Hematopoietic multipotent progenitor cell treated with erythropoietin and hydrocortisone succinate and interleukin-3 and kit ligand, for 17 days (in vitro differentiated cells): ENCODE measurements at regions not wholly inside any gene's neighbourhood (a gene's known extent, or its start where the extent isn't known, plus 50 kb on each side); places are given as distances from the start of the nearest gene placed in this dataset.
"Not testable (repeated sequence)": the region's sequence is repeated elsewhere in the genome, so short reads cannot be mapped to it uniquely, and the experiment has no call there.

Experiments
- DNase-seq: peaks from one replicate; pipeline ENCODE4 v3.0.0-alpha.2; 2015; ENCODE audit warnings: low spot score

GRCh38 chr14:31911160-31911559 lies 165.9 kb upstream of the ARHGAP5 start:
- no peak for DNase-seq

- DNase-seq: no peak
Measured at GRCh38 chr14:31913370-31913769, 163.7 kb upstream of the ARHGAP5 start.

DNA sequence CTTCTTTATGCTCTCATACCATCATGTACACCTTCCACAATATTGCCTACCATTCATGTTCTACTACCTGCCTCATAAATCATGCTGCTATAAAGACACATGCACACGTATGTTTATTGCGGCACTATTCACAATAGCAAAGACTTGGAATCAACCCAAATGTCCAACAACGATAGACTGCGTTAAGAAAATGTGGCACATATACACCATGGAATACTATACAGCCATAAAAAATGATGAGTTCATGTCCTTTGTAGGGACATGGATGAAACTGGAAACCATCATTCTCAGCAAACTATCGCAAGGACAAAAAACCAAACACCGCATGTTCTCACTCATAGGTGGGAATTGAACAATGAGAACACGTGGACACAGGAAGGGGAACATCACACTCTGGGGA lies 158.8 kb upstream of the ARHGAP5 start:
- DNase-seq: not testable (repeated sequence)

DNA sequence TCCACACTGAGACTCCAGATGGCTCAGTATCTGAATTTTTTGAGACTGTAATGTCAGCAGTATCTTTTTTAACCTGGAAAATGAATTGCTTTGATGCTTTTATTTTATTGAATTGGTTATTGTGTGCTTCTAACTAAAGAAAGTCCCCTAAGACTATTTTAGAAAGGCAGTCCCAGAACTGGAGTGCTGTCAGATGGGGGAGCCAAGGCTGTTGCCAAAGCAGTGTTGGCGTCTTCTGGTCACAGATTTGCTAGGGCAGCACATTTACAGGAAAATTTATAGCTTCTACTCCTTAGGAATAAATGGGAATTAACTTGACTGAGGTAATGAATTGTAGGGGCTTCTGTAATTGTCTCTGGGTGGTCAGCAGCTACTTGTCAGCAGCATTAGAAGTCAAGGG lies 157.1 kb upstream of the ARHGAP5 start:
- no peak for DNase-seq

- no peak for DNase-seq
Measured at GRCh38 chr14:31920989-31921650, 156.0 kb upstream of the ARHGAP5 start.

- no peak for DNase-seq
Measured at GRCh38 chr14:31921721-31922120, 155.4 kb upstream of the ARHGAP5 start.

GRCh38 chr14:31926123-31926522 lies 151.0 kb upstream of the ARHGAP5 start:
- peak; percentile 16 for DNase-seq

GRCh38 chr14:31926652-31927347 lies 150.3 kb upstream of the ARHGAP5 start:
- DNase-seq: no peak

DNA sequence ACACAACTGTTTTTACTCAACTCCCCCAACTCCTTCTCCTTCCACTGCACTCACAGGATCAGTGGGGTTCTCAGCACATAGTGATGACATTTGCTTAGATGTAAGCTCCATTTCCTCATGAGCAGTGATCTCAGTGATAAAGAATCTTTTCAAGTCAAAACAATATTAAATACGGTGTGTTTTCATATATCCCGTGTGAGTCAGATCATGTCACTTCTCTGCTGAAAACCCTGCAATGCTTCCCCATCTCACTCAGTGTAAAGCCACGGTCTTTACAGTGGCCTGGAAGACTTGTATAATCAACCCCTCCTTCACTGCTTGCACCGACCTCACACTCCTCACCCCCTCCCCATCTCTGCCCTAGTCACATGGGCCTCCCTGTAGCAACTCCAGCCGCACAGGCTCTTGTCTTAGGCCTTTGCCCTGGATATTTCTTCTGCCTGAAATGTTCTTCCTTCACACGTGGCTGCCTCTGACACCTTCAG lies 149.7 kb upstream of the ARHGAP5 start:
- DNase-seq: no peak

DNA sequence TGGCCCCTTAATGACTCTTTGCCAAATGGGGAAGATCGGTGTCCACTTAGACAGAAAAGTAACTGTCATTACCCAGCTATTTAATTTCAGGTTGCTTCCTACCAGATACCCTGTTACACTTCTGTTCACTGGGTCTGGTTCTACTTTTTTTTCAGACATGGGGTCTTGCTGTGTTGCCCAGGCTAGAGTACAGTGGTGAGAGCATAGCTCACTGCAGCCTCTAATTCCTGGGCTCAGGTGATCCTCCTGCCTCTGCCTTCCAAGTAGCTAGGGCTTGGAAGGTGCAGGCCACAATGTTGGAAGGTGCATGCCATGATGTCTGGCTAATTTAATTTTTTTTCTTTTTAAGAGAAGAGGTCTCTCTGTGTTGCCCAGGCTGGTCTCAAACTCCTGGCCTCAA lies 147.0 kb upstream of the ARHGAP5 start:
- DNase-seq: no peak

DNA sequence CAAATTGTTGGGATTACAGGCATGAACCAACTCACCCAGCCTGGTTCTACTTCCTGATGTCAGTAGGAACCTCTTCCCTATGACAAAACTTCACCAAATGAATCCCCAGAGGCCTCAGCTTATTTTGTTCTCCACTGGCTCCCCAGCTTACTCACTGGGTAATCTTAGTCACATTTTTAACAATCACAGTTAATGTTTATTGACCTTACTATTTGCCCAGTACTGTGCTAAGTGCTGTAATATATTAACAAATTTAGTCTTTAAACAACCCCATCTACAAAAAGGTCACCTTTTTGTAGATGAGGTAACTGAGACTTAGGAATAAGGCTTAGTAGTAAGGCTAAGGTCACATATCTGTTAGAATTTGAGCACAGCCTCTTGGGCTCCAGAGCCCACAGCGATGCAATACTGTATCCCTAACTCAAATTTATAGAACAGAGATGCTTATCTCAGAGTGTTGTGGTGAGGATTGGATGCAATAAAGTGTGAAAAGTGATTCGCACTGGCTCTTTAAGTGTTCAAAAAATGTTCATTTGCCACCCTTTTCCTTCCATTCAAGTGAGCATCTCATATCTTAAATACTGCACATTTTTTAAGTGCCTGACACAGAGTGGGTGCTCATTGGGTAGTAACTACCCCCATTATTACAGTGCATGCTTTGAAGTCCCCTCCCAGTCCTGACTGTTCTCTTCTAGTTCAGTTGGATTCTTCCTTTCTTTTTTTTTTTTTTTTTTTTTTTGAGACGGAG lies 146.4 kb upstream of the ARHGAP5 start:
- no peak for DNase-seq

DNA sequence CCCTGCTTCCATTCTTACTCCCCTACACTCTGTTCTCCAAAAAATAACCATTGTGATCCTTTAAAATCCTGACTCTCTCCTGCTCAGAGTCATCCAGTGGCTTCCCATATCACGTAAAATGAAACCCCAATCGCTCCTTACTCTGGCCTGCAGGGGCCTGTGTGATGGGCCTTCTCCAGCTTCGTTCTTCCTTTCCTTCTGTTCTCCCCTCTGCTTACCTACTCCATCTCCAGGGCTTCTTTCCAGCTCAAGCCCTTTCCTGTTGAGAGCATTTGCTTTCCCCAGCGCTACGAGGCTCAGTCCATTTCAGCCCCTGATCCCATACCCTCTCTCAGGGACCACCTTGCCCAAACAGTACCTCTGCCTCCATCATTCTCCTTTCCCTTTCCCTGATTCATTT lies 144.4 kb upstream of the ARHGAP5 start:
- no peak for DNase-seq

GRCh38 chr14:31933716-31934115 lies 143.4 kb upstream of the ARHGAP5 start:
- no peak for DNase-seq

GRCh38 chr14:31934767-31935266 lies 142.3 kb upstream of the ARHGAP5 start:
- DNase-seq: no peak

GRCh38 chr14:31935391-31935790 lies 141.7 kb upstream of the ARHGAP5 start:
- no peak for DNase-seq

GRCh38 chr14:31936115-31936514 lies 141.0 kb upstream of the ARHGAP5 start:
- no peak for DNase-seq

GRCh38 chr14:31937730-31938346 lies 139.3 kb upstream of the ARHGAP5 start:
- no peak for DNase-seq

- DNase-seq: no peak
Measured at GRCh38 chr14:31939934-31940333, 137.2 kb upstream of the ARHGAP5 start.

DNA sequence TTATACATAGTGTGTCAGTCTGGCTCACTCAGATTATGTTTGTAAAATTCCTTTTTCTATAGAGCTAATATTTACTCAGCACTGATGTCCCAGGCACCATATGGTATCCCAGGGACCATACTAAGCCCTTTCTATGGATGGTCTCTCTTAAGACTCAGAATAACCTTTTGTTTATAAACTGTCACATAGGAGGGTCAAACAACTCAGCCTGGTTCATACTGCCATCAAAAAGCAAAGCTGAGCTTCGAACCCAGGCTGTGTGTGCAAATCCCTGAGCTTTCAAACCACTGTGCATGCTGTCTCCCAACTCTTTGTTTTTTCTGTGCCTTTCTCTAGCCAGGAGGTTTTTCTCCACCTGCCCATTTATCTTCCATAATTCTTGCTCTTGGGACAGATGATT lies 135.6 kb upstream of the ARHGAP5 start:
- DNase-seq: no peak

- DNase-seq: no peak
Measured at GRCh38 chr14:31942166-31942841, 134.8 kb upstream of the ARHGAP5 start.

DNA sequence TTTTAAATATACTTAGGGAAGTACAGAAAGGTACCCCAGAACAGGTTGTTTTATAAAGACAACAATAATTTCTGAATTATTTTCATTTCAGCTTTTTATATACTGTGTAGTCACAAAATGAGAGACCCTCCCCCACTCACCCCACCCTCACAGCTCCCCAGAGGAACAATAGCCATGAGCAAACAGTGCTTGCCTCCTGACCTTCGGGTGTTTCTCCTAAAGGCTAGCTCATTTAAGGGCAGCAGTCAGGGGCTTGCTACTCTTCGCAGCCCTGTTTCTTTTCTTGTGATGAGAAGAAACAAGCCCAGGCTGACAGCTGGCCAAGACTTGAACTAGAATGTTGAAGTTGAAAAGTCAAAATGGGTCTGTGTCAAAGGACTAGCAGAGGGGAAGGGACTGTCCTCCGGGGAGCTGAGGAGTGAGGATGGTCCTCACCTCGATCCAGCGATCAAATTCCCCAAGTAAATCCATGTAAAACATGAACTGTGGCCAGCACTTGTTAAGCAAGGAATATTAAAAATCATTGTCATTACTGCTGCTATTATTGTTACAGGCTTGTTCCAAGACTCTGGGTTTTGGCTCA lies 133.8 kb upstream of the ARHGAP5 start:
- no peak for DNase-seq
